GM12891 (cell line): ENCODE measurements at regions not wholly inside any gene's neighbourhood (a gene's known extent, or its start where the extent isn't known, plus 50 kb on each side); places are given as distances from the start of the nearest gene placed in this dataset.

Experiments
- POLR2A ChIP-seq: IDR thresholded peaks from 2 replicates; pipeline ENCODE4 v1.6.1; 2011; ENCODE audit warnings: low read depth, low read length, control low read depth
- POLR2AphosphoS5 ChIP-seq: IDR thresholded peaks from 2 replicates; pipeline ENCODE4 v1.6.1; 2011; ENCODE audit warnings: low read depth, low read length, control low read depth
- POU2F2 ChIP-seq: IDR thresholded peaks from 2 replicates; pipeline ENCODE4 v1.6.1; 2011; ENCODE audit warnings: low read depth, mild to moderate bottlenecking, control low read depth, low read length, moderate library complexity
- SPI1 ChIP-seq: IDR thresholded peaks from 2 replicates; pipeline ENCODE4 v1.6.1; 2011; ENCODE audit warnings: low read depth, low read length, control low read depth
- TAF1 ChIP-seq: IDR thresholded peaks from 2 replicates; pipeline ENCODE4 v1.6.1; 2011; ENCODE audit warnings: low read depth, low read length, control low read depth

DNA sequence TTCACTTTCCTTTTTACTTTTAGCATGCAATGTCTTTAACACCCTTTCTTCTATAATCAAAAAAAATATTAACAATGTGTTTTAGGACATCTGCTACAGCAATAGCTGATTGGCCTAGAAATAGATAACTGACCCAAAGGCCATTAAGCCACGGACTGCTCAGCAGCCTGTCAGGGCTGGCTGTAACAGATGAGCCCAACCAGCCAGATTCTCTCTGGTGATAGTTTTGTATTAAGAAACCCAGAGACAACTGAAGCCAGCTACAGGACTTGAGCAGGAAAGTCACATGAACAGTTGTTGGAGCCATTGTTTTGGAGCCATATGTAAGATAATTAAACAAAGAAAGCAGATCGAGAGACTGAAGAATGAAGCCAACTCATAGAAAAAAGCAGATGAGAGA, 80.3 kb downstream of the DDIT4L start:
- no peak for TF ChIP-seq POLR2A
- TF ChIP-seq TAF1, result no peak
- no peak for TF ChIP-seq SPI1
- TF ChIP-seq POLR2AphosphoS5, result no peak
- no peak for TF ChIP-seq POU2F2
